ENCODE measurements at regions not wholly inside any gene's neighbourhood (a gene's known extent, or its start where the extent isn't known, plus 50 kb on each side); places are given as distances from the start of the nearest gene placed in this dataset.
"Not testable (repeated sequence)": the region's sequence is repeated elsewhere in the genome, so short reads cannot be mapped to it uniquely, and the experiment has no call there.

DNA sequence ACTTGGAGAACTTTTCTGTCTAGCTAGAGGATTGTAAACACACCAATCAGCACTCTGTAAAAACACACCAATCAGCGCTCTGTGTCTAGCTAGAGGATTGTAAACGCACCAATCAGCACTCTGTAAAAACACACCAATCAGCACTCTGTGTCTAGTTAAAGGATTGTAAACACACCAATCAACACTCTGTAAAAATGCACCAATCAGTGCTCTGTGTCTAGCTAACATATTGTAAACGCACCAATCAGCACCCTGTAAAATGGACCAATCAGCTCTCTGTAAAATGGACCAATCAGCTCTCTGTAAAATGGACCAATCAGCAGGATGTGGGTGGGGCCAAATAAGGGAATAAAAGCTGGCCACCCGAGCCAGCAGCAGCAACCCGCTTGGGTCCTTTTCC, 91.1 kb upstream of the KRAS start:
- not testable (repeated sequence) for DNase-seq (ENCODE audit: low read depth in 1 of 2, low spot score in 1 of 2)

DNA sequence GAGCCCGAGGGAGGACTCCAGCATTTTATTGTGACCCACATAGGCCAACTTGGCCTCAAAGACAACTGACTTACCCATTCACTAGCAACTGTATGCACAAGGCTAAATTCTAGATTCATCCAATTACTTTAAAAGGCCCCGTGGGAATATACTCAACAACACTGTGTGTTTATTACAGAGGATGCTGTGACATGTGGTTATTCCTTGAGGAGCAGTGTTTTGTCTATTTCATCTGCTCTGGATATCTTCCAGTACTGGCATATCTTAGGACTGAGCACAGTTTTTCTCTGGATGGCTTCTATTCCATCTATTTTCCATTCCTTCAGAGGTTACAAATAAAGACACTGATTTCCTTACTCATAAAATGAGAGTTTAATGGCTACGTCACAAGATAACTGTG, 87.2 kb upstream of the KRAS start:
- DNase-seq (ENCODE audit: low read depth in 1 of 2, low spot score in 1 of 2), result no peak

DNA sequence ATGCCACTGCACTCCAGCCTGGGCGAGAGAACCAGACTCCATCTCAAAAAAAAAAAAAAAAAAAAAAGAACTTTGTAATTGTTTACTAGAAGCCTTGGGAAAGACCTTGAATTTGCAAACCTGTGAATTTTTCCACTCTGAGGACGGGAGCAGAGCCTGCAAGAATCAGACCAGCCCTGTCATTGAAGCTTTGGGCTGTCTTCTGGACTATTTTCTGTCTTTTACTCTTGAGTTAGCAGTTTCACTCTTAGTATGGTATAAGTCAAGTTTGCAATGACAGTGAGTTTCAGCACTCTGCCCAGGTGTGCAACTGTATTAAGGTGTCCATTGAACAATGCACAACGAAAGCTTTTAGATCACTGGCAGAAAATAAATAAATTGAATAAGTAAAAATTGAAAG, 81.4 kb upstream of the KRAS start:
- no peak for DNase-seq (ENCODE audit: low read depth in 1 of 2, low spot score in 1 of 2)

DNA sequence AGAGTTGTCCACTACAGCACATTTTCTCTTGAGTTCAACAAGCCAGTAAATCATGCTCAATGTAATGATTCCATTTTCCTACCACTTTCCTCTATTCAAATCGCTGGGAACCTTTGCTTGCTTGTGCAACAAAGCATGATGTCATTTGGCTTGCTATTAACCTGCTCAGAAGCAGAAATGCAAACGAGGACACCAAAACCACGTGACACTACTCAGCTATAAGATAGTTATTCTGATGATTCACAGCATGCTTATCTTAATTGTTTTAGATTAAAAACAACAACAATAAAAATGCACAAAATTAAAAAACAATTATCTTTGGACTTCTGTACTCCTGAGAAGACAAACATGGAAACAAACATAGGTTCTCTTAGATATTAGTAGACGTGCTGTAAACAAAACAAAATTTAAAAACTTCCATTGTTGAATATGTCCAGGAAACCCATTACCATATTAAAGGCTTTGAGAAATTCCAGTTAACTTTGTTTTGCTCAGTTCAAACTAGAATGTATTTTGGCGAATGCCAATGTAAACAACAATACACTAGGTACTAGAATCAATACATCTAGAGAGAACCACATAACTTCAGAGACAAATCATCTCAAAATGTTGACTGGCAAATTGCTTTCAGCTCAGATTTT, 77.5 kb upstream of the KRAS start:
- no peak for DNase-seq (ENCODE audit: low read depth in 1 of 2, low spot score in 1 of 2)

DNA sequence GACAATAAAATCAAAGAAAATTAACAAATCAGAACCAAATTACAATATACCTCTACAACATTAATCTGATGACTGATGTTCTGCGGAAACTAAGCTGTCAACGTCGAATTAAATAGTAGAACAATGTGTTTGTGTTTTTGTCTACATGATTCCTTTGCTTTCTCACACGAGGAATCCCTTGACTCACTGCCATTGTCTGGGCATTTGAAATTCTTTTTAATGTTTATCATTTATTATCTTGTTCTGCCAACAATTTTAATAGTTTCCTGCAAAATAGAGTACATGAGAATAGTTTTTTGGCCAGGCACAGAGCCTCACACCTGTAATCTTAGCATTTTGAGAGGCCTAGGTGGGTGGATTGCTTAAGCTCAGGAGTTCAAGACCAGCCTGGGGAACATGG, 76.6 kb upstream of the KRAS start:
- DNase-seq (ENCODE audit: low read depth in 1 of 2, low spot score in 1 of 2), result no peak

DNA sequence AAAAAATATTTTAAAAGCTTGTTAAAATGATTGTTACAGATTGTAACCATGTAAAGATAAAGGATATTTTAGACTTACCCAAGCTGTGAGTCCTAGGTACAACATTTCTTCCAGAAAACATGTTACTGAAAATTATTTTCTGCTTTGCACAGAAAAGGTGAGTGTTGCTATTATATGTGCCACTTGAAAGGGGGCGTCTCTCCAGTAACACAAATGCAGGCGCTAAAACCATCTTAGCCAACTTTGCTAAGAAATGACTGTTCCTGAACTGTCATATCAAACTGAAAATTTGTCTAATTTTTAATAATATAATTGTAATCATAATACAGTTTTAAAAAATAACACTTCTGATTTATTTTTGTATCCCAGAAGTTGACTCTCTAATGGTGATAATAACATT, 75.6 kb upstream of the KRAS start:
- DNase-seq (ENCODE audit: low read depth in 1 of 2, low spot score in 1 of 2), result no peak

DNA sequence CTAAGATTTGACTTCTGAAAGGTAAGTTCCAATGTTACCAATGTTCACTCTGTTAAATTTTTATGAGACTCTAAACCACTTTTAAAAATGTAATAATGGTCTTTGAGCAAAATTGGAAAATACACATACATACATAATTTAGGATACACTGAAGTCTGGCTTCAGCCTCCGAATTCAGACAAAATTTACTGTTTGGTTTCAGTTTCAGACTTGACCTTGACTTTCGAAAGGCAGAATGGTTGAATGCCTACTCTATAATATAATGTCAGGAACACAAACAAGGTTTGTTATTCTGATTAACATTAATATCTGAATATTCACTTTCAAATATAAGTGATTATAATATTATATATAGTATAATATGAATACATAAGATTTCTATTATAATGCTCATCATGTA, 74.1 kb upstream of the KRAS start:
- DNase-seq (ENCODE audit: low read depth in 1 of 2, low spot score in 1 of 2), result no peak

DNA sequence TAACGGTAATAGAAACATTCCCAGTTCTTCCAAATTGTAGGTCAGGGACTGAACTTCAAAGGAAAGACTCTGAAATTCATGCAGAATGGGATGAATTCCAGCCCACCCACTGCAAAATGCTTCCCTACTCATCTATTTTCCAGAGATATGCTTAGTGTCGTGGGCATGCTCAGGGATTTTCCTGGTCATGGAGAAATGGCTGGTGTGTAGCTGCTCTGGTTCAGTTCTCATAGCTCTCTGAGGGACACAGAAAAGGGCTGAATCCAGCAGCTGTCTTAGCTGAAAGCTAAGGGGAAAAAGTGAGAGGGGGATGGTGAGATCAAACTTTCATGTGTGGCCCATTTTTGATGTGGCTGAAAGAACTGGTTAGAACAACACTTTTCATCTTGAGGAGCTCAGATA, 72.9 kb upstream of the KRAS start:
- DNase-seq (ENCODE audit: low read depth in 1 of 2, low spot score in 1 of 2), result no peak

DNA sequence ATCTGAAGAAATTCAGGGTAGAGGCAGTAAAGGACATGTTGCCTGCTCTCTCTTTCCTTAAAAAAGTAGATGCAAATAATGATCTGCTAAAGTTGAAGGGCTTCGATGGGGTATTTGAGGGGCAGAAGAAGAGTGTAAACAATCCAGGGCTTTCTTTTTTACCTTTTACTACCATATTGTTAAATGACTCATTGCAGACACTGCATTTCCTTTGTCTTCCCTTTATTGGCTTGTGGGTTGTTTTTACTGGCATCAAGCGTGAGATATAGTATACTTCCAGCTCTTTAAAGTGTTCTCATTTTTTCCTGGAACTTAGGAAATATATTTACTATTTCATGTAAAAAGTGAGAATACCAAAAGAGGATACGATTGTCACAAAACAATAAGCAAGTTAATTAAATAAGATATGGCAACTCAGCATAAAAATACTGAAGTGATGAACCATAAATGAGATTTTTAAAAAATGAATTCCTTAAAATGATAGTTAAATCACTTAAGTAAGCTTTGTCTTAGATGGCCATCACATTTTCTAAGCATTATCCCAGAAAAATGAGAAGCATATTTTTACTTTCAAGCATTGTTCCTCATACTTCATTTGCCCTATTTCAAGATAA, 72.3 kb upstream of the KRAS start:
- no peak for DNase-seq (ENCODE audit: low read depth in 1 of 2, low spot score in 1 of 2)

DNA sequence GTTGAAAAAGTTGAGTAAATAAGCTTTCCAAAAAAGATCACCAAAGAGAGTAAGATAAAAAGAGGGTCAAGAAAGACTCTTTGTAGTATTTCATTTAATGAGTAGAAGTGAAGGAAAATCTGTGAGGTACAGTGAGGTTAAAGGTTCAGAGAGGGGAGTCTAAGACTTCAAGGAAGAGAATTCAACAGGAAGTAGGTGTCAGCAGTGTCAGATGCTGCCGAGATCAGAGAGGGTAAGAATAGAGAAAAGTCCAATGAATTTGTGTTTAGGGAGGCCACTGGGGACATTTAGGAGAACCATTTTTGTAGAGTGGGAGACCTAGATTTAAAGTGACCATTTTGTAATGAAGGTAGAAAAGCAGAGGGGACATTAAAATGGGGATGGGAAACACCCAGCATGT, 71.6 kb upstream of the KRAS start:
- no peak for DNase-seq (ENCODE audit: low read depth in 1 of 2, low spot score in 1 of 2)

DNA sequence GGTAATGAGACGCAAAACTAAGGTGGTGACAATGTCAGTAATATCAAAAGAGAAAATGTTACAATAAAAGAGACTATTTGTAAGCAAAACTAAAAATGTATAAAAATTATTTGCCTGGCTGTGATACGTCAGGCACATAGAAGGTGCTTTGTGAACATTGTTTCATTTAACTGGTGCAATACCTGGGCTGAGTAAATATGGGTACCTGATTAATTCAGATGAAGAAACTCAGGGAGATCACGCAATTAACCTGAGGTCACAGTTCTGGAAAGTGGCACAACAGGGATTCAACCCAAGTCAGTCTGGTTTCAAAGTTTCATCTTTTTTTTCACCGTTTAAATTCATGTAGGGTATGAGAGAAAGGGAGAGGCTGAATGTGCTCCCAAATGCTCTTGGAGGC, 71.0 kb upstream of the KRAS start:
- no peak for DNase-seq (ENCODE audit: low read depth in 1 of 2, low spot score in 1 of 2)

DNA sequence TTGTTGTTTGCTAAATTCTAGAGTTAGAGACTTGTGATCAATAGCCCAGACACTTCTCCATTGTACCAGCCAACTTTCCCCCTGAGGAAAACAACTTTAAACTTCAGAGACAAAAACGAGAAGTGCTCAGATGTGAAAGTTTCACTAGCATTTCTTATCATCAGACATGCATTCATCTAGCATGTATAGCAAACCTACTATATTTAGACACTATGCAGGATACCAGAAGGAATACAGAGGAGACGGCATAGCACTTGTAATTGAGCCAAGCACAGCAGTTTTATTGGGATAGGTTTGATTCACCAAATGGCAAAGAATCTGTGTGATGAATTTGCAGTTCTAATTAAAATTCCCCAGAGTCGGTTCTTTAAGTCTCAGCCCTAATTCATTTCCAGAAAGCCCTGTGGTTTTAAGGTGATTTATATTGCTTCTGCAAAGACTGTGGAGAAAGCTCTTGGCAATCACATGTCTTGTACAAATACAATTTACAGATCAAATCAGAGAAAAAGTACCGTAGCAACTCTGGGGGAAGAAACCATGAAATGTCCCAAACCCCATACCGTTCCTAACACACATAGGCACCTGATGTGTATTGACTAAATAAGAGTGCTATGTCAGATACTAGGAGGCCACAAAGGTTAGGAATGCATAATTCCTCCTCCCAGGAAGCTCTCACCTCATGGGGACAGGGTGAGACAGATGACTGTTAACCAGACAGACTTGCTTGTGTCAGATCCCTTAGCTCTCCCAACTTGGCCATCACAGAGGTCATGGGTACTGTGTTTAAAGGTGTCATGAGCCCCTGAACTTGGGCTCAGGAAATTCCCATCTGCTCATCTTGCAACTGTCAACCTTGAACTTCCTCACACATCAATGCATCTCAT, 69.6 kb upstream of the KRAS start:
- no peak for DNase-seq (ENCODE audit: low read depth in 1 of 2, low spot score in 1 of 2)

DNA sequence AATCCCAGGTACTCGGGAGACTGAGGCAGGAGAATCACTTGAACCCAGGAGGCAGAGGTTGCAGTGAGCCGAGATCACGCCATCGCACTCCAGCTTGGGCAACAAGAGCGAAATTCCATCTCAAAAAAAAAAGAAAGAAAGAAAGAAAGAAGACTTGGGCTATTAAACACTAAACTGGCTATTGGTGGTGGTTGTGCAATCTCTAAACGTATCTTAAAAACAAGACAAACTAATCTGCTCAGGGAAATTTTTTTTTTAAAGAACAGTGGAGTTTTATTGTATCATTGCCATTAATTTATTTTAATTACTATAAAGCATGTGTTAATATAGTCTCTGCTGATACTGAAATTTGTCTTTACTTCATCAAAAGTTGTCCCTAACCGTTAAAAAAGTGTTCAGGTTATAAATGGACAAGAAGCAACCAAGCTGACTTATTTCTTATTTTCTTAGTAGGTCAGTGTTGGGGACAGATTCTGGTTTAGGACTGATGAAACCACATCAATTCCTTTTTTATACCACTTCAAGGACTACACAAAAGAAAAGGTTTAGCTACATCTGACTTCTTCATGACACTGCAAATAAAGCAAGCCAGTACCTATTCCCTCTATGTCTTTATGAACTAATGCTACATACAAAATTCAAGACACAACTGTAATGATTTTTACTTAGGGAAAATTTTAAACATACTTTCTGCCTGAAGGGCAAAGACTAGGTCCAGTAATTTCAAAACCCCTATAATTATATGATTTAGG, 68.7 kb upstream of the KRAS start:
- DNase-seq (ENCODE audit: low read depth in 1 of 2, low spot score in 1 of 2), result no peak

DNA sequence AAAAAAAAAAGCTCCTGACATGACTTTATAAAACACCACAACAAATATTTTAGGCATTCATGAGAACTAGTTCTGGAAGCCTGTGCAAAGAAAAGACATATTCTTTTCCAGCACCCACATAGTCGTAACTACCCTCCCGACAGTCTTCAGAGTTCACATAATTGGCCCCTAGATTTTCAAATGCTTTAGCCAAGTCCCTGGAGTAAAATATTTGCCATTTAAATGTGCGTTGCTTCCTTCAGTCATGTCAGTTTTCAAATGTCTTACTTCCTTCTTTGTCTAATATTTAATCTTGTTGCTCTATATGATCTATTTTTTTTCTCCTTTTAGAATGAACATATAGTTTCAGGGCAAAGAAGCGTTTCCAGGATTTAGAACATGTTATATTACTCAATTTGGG, 66.8 kb upstream of the KRAS start:
- DNase-seq (ENCODE audit: low read depth in 1 of 2, low spot score in 1 of 2), result no peak

DNA sequence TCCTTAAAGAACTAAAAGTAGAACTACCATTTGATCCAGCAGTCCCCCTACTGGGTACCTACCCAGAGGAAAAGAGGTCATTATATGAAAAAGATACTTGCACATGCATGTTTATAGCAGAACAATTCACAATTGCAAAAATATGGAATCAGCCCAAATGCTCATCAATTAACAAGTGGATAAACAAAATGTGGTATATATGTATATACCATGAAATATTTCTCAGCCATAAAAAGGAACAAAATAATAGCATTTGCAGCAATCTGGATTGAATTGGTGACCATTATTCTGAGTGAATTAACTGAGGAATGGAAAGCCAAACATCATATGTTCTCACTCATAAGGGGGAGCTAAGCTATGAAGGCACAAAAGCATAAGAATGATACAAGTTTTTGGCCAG, 64.7 kb upstream of the KRAS start:
- no peak for DNase-seq (ENCODE audit: low read depth in 1 of 2, low spot score in 1 of 2)

DNA sequence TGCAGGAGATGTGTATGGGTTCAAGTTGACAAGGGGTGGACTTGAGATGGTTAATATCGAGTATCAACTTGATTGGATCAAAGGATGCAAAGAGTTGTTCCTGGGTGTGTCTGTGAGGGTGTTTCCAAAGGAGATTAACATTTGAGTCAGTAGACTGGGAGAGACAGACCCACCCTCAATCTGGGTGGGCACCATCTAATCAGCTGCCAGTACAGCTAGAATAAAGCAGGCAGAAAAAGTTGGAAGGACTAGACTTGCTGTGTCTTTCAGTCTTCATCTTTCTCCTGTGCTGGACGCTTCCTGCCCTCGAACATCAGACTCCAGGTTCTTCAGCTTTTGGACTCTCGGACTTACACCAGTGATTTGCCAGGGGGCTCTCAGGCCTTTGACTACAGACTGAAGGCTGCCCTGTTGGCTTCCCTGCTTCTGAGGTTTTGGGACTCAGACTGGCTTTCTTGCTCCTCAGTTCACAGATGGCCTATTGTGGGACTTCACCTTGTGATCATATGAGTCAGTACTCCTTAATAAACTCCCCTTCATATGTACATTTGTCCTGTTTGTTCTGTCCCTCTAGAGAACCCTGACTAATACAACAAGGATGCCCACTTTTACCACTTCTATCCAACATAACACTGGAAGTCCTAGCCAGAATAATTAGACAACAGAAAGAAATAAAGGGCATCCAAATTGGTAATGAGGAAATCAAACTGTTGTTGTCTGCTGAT, 62.7 kb upstream of the KRAS start:
- not testable (repeated sequence) for DNase-seq (ENCODE audit: low read depth in 1 of 2, low spot score in 1 of 2)

DNA sequence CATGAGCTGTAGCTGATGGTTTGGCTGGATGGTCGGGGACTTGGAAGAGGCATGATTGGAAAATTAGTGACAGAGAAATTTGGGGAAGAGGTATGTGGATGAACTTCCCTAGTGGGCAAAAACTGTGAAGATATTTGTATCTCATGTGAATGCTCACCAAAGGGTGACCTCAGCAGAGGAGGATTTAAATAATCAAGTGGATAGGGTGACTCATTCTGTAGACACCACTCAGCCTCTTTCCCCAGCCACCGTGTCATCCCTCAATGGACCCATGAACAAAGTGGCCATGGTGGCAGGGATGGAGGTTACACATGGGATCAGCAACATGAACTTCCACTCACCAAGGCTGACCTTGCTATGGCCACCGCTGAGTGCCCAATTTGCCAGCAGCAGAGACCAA, 60.8 kb upstream of the KRAS start:
- no peak for DNase-seq (ENCODE audit: low read depth in 1 of 2, low spot score in 1 of 2)

DNA sequence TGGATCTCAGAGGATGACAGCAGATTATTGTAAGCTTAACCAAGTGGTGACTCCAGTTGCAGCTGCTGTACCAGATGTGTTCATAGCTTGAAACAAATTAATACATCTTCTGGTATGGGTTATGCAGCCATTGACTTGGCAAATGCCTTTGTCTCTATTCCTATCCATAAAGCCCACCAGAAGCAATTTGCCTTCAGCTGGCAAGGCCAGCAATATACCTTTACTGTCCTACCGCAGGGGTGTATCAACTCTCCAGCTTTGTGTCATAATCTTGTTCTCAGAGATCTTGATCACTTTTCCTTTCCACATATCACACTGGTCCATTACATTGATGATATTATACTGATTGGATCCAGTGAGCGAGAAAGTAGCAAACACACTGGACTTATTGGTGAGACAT, 59.3 kb upstream of the KRAS start:
- DNase-seq (ENCODE audit: low read depth in 1 of 2, low spot score in 1 of 2), result not testable (repeated sequence)

DNA sequence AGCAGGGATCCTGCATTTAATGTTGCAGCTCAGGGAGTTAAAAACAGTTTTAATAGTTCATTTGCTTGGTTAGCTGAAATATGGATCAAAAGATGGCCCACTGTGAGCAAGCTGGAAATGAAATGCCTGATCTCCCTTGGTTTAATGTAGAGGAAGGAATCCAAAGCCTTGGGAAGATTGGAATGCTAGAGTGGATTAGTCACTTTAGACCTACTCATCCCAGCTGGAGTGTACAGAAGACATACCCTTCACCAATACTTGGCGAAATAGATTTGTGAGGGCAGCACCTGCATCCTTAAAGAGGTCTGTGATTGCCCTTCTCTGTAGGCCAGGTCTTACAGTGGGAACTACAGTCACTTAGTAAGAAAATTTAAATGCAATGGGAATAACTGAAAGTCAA, 58.0 kb upstream of the KRAS start:
- no peak for DNase-seq (ENCODE audit: low read depth in 1 of 2, low spot score in 1 of 2)

DNA sequence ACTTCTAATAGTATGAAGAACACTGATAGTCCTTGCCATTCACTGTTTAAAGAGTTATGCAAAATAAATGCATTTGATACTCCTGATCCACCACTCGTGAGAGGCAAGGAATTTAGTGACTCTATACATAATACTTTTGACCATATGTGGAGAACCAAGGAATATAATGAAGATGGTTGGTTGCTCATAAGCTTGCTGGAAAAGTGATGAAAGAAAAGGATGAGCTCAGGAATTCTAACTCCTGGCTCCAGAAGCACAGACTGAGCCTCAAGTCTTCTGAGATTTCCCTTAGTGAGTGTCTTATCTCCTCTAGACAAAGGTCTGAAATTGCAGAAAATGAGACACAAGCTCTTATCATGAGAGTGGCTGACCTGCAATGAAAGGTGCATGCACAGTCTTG, 57.1 kb upstream of the KRAS start:
- no peak for DNase-seq (ENCODE audit: low read depth in 1 of 2, low spot score in 1 of 2)

DNA sequence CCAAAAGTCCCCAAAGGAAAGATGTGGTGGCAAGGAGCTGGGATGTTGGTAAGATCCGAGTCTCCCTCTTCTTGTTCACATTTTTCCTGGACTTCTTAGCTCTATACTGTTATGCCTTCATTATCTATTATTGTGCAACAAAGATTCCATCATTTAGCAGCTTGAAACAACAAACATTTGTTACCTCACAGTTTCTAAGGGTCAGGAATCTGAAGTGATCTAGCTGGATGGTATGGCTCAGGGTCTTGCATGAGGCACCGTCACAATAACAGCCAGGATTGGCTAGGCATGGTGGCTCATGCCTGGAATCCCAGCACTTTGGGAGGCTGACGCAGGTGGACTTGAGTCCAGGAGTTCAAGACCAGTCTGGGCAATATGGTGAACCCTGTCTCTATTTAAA, 51.1 kb upstream of the KRAS start:
- no peak for DNase-seq (ENCODE audit: low read depth in 1 of 2, low spot score in 1 of 2)

All from activated T-helper 1 cell treated with anti-CD3 and anti-CD28 coated beads, Interleukin-2, amount 50 U/mL, for 16 hours (primary cell).